IPS-18a (cell line): ENCODE measurements at regions not wholly inside any gene's neighbourhood (a gene's known extent, or its start where the extent isn't known, plus 50 kb on each side); places are given as distances from the start of the nearest gene placed in this dataset.

Experiments
- H3K27ac ChIP-seq: one replicate; pipeline ENCODE4 v1.5.1; 2013; ENCODE audit warnings: low read length
- H3K27me3 ChIP-seq: one replicate; pipeline ENCODE4 v1.6.1; 2013; ENCODE audit warnings: mild to moderate bottlenecking, low read length; ENCODE audit not compliant: control insufficient read depth, insufficient read depth
- H3K36me3 ChIP-seq: one replicate; pipeline ENCODE4 v1.6.1; 2013; ENCODE audit warnings: low read depth, low read length; ENCODE audit not compliant: control insufficient read depth
- H3K4me1 ChIP-seq: one replicate; pipeline ENCODE4 v1.6.1; 2013; ENCODE audit warnings: low read depth, low read length; ENCODE audit not compliant: control insufficient read depth
- H3K4me3 ChIP-seq: one replicate; pipeline ENCODE4 v1.5.1; 2013; ENCODE audit warnings: low read length
- H3K9ac ChIP-seq: one replicate; pipeline ENCODE4 v1.6.1; 2013; ENCODE audit warnings: mild to moderate bottlenecking, low read length, moderate library complexity
- H3K9me3 ChIP-seq: one replicate; pipeline ENCODE4 v1.6.1; 2013; ENCODE audit warnings: low read depth, low read length; ENCODE audit not compliant: control insufficient read depth

DNA sequence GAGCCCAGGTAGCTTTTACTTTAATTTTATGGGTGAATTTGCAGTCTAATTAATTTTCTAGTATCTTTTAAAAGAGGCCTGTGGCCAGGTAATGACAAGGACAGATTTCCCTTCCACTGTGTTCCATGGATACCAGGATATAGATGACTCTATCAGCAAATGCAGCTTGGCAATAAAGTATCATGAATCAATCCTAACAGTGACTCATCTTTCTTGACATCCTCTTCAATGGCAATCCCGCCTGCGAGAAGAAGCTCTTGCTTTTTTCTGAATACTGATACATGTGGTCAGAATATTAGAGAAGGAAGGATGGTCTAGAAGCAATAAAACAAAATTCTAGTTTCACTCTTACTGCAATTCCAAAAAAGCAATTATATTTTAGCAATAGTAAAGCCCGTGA lies 267.8 kb downstream of the DTHD1 start:
- Histone ChIP-seq H3K9me3 (no peaks in the 10 kb centered on the region), H3K27me3 (no peaks in the 10 kb centered on the region), H3K4me1 (peaks cover 10% of the 10 kb centered on the region), H3K4me3 (no peak overlapping the region), H3K36me3 (no peaks in the 10 kb centered on the region), H3K9ac (no peak overlapping the region), H3K27ac (no peak overlapping the region)

DNA sequence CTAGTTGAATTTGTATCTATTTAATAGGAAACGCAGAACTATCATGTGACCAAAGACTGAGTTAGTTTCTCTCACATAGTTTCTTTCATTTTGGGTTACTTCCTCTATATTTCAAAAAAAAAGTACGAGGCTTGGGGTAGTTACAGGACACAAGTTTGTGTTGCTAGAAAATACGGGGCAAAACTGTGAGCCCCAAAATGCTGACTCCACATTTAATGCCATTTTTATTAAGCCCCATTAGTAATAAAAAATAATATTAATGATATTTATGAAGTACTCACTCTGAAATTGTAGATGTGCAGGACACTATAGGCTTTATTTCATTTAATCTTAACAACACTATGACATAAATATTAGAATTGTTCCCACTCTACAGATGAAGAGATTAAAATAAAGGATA lies 268.6 kb downstream of the DTHD1 start:
- H3K4me3 ChIP-seq = no peak overlapping the region
- H3K9me3 ChIP-seq = no peaks in the 10 kb centered on the region
- H3K27ac ChIP-seq = no peak overlapping the region
- H3K27me3 ChIP-seq = no peaks in the 10 kb centered on the region
- no peaks in the 10 kb centered on the region for H3K36me3 ChIP-seq
- H3K4me1 ChIP-seq = peaks cover 10% of the 10 kb centered on the region
- no peak overlapping the region for H3K9ac ChIP-seq

DNA sequence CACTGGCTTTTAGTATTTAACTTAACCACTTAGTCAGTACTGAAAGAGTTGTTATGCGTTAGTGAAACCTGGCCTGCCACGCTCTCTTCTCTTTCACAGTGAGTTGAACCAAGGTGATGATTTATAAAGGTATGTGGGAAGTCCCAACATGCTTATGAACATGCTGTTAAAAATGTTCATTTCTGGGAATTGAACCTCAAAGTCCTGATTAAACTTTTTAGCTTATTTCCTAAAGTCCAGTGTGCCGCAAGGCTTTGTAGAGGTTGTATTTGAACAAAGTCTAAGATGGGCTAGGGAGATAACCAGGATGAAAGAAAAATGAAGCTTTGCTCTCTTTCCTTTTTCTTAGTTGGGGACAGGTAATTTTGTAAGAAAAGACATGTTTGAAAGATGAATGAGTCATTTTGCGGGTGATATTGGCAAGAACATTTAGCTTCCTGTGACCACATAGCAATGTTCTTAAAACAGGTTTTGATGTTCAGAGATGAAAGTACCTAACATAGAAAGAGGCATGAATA lies 270.3 kb downstream of the DTHD1 start:
- Histone ChIP-seq H3K4me3 (no peak overlapping the region), H3K36me3 (no peaks in the 10 kb centered on the region), H3K9ac (no peak overlapping the region), H3K27ac (no peak overlapping the region), H3K27me3 (no peaks in the 10 kb centered on the region), H3K9me3 (no peaks in the 10 kb centered on the region), H3K4me1 (peaks cover 11% of the 10 kb centered on the region)

DNA sequence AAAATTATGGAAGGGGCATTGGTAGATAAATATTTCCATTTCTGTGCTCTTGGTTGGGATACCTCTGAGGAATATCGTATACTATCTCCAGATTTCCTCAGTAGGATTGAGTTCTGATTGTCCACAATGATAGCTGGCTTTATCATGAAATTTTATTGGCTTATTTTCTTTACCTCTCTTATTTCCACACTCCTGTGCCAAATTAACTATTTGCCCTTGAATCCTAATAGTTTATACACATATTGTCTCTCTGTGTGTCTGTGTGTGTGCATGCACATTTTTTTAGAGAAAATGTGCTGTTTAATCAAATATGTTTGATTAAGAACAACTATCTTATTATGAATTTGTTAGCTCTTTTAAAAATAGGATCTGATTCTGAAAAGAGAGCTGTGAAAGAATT lies 271.6 kb downstream of the DTHD1 start:
- no peaks in the 10 kb centered on the region for H3K36me3 ChIP-seq
- H3K4me3 ChIP-seq = no peak overlapping the region
- H3K9me3 ChIP-seq = no peaks in the 10 kb centered on the region
- H3K9ac ChIP-seq = no peak overlapping the region
- H3K27me3 ChIP-seq = no peaks in the 10 kb centered on the region
- peaks cover 15% of the 10 kb centered on the region for H3K4me1 ChIP-seq
- no peak overlapping the region for H3K27ac ChIP-seq

DNA sequence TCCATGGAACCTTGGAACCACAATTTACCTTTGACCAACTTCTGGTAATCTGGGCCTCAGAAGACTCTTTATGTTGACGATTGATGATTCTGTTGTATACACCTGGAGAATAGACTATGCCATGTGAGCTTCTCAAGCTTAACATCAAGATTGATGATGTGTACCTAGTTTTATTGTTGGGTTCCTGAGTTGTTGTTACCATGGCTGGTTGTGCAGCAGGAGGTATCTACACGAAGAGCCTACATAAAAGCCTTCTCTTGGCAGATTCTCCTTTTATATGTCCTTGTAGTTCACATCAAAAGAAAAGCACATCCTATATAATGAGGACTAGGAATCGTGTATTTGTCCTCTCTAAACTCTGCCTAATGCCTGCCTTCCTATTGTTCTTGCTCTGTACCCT lies 272.0 kb downstream of the DTHD1 start:
- Histone ChIP-seq H3K4me1 (peaks cover 15% of the 10 kb centered on the region), H3K36me3 (no peaks in the 10 kb centered on the region), H3K4me3 (no peak overlapping the region), H3K9me3 (no peaks in the 10 kb centered on the region), H3K27ac (no peak overlapping the region), H3K9ac (no peak overlapping the region), H3K27me3 (no peaks in the 10 kb centered on the region)

DNA sequence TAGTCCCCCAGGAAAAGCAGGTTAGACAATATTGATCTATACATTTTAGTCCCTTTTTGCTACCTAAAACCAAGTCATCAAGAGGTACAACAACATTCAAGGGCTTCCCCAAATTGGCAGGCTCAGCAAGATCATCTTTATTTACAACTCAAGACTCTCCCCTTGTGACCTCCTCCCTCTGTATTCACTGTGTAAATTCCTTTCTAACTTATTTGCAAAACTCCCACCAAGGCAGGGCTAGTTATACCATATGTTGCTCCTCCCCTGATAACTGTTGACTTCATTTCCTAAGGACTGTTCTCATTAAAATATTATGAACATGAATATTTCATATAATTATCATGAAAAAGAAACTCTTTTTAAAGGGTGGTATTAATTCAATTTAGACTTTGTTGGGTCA lies 275.6 kb downstream of the DTHD1 start:
- H3K9ac ChIP-seq = no peak overlapping the region

DNA sequence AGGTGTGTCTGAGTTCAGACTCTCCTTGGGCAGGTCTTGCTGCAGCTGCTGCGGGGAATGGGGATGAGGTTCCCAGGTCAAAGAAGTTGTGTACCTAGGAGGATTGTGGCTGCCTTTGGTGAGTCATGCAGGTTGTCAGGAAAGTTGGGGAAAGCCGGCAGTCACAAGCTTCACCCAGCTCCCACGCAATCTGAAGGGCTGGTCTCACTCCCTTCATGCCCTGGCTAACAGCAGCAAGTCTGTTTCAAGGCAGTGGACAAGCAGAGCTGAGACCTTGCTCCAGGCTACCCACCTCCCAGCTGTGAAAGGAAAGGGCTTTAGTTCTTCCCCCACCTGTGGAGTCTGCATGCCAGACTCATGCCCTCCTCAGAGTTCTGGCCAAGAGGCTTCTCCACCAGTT lies 287.2 kb downstream of the DTHD1 start:
- H3K27ac ChIP-seq = no peak overlapping the region
- H3K27me3 ChIP-seq = no peaks in the 10 kb centered on the region
- no peak overlapping the region for H3K9ac ChIP-seq
- no peaks in the 10 kb centered on the region for H3K36me3 ChIP-seq
- H3K9me3 ChIP-seq = no peaks in the 10 kb centered on the region
- H3K4me1 ChIP-seq = no peaks in the 10 kb centered on the region
- H3K4me3 ChIP-seq = no peak overlapping the region

More for the DNA sequence above, 275.6 kb downstream of the DTHD1 start:
- Histone ChIP-seq H3K36me3 (no peaks in the 10 kb centered on the region), H3K9me3 (no peaks in the 10 kb centered on the region), H3K4me1 (peaks cover 7% of the 10 kb centered on the region), H3K4me3 (no peak overlapping the region), H3K27ac (no peak overlapping the region), H3K27me3 (no peaks in the 10 kb centered on the region)

DNA sequence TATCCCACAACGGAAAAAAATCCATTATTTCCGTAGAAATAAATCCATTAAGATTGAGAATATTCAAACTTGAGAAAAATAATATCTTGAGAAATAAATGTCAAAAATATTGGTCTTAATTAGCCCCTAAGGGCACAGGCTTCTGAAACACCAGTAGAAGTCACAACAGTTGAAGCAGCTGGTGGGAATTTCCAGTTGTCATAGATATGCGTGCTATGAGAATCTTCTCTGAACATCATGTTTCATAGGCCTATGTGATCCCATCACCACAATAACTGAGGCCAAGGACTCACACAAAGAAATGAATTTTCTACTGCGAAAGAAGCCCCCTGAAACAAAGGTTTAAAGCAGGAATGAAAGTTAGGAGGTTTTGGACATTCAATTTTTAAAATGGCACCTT lies 292.0 kb downstream of the DTHD1 start:
- no peaks in the 10 kb centered on the region for H3K4me1 ChIP-seq
- H3K4me3 ChIP-seq = no peak overlapping the region
- H3K36me3 ChIP-seq = no peaks in the 10 kb centered on the region
- no peak overlapping the region for H3K9ac ChIP-seq
- no peak overlapping the region for H3K27ac ChIP-seq
- no peaks in the 10 kb centered on the region for H3K27me3 ChIP-seq
- H3K9me3 ChIP-seq = peaks cover 4% of the 10 kb centered on the region

DNA sequence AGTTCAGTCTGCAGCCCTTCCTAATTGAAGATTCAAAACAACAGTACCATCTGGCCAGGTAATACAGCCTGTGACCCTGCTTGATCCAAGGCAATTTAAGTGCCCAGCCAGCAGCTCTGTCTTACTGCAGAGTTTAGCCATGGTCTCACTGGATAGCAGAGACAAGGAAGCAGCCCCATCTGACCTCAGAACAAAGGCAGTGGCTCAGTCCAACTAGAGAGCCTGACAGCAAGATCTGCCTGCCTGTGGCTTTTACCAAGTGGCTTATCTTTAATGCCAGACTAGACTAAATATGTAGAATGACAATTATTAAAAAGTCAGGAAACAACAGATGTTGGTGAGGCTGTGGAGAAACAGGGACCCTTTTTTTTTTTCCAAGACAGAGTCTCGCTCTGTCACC lies 293.4 kb downstream of the DTHD1 start:
- Histone ChIP-seq H3K27ac (no peak overlapping the region), H3K9me3 (peaks cover 4% of the 10 kb centered on the region), H3K4me3 (no peak overlapping the region), H3K9ac (no peak overlapping the region), H3K36me3 (no peaks in the 10 kb centered on the region), H3K4me1 (no peaks in the 10 kb centered on the region), H3K27me3 (no peaks in the 10 kb centered on the region)

DNA sequence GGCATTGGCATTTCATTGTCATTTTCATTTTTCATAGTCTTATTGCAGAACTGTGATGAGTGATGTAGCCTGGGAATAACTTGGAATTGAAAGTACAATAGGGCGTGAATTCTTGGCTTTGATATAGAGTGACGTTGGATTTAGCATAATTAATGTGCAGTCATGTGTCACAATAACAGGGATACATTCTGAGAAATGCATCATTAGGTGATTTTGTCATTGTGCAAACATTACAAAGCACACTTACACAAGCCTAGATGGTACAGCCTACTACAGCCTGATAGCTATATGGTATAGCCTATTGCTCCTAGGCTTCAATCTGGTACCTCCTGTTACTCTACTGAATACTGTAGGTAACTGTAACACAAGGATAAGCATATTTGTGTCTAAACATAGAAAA lies 300.8 kb downstream of the DTHD1 start:
- Histone ChIP-seq H3K4me1 (no peaks in the 10 kb centered on the region), H3K27me3 (no peaks in the 10 kb centered on the region), H3K36me3 (no peaks in the 10 kb centered on the region), H3K4me3 (no peak overlapping the region), H3K9ac (no peak overlapping the region), H3K9me3 (peaks cover 6% of the 10 kb centered on the region), H3K27ac (no peak overlapping the region)

DNA sequence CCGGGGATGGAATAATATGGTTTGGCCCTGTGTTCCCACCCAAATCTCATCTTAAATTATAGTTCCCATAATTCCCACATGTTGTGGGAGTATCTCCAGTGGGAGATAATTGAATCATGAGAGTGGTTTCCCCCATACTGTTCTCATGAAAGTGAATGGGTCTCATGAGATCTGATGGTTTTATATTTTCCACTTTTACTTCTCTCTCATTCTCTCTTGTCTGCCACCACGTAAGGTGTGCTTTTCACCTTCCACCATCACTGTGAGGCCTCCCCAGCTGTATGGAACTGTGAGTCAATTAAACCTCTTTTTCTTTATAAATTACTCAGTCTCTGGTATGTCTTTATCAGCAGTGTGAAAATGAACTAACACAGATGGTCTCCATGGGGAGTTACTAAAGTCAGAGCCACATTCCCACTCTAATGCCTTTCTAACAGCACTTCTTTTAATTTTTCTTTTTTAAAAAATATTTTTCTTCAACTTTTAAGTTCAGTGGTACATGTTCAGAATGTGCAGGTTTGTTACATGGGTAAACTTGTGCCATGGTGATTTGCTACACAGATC lies 306.6 kb downstream of the DTHD1 start:
- no peaks in the 10 kb centered on the region for H3K27me3 ChIP-seq
- H3K9ac ChIP-seq = no peak overlapping the region
- no peak overlapping the region for H3K4me3 ChIP-seq
- H3K36me3 ChIP-seq = no peaks in the 10 kb centered on the region
- H3K4me1 ChIP-seq = no peaks in the 10 kb centered on the region
- peaks cover 12% of the 10 kb centered on the region for H3K9me3 ChIP-seq
- no peak overlapping the region for H3K27ac ChIP-seq

DNA sequence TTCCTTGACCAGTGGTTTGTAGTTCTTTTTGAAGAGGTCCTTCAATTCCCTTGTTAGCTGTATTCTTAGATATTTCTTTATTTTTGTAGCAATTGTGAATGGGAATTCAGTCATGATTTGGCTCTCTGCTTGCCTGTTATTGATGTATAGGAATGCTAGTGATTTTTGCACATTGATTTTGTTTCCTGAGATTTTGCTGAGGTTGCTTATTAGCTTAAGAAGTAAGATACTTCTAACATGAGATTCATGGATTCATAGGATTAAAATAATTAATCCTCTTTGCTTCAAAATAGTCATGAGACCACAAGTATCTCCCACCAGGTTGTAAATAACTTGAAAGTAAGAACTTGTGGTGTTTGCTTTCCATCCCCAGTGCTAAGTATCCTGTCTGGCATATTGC lies 308.9 kb downstream of the DTHD1 start:
- H3K4me1 ChIP-seq = no peaks in the 10 kb centered on the region
- H3K9ac ChIP-seq = no peak overlapping the region
- H3K36me3 ChIP-seq = no peaks in the 10 kb centered on the region
- H3K4me3 ChIP-seq = no peak overlapping the region
- no peaks in the 10 kb centered on the region for H3K27me3 ChIP-seq
- H3K9me3 ChIP-seq = peaks cover 12% of the 10 kb centered on the region
- no peak overlapping the region for H3K27ac ChIP-seq
